PC-3 (cell line): ENCODE measurements at regions not wholly inside any gene's neighbourhood (a gene's known extent, or its start where the extent isn't known, plus 50 kb on each side); places are given as distances from the start of the nearest gene placed in this dataset.

Source experiments
- EZH2 ChIP-seq: fragments of 300-600 bp; sonication (generic); IDR thresholded peaks from one replicate; pipeline ENCODE4 v1.6.1; 2017; ENCODE audit warnings: antibody characterized with exemption, mild to moderate bottlenecking, low read length; ENCODE audit not compliant: unreplicated experiment
- TF ChIP-seq, protein P1 (sequence below): fragments of 300-600 bp; sonication (generic); conservative IDR thresholded peaks from 2 replicates; pipeline ENCODE4 v1.5.1; 2017; ENCODE audit warnings: antibody characterized with exemption, low read depth, mild to moderate bottlenecking, low read length

DNA sequence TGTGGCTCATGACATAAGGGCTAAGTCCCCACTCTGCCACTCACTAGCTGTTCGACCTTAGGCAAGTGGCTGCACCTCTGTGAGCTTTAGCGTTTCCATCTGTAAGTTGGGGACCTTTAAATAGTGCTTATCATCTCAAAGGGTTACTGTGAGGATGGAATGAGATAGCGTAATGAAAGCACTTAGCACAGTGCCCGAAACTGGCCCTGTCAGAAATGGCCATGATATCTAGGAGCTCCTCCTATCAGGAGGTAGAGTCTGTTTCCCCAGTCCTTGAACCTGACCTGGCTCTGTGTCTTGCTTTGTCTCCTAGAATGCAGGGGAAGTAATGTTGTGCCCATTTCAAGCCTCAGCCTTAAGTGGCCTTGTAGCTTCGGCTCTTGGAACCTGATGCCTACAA lies 211.0 kb downstream of the RBM19 start:
- TF ChIP-seq, protein P1, sequence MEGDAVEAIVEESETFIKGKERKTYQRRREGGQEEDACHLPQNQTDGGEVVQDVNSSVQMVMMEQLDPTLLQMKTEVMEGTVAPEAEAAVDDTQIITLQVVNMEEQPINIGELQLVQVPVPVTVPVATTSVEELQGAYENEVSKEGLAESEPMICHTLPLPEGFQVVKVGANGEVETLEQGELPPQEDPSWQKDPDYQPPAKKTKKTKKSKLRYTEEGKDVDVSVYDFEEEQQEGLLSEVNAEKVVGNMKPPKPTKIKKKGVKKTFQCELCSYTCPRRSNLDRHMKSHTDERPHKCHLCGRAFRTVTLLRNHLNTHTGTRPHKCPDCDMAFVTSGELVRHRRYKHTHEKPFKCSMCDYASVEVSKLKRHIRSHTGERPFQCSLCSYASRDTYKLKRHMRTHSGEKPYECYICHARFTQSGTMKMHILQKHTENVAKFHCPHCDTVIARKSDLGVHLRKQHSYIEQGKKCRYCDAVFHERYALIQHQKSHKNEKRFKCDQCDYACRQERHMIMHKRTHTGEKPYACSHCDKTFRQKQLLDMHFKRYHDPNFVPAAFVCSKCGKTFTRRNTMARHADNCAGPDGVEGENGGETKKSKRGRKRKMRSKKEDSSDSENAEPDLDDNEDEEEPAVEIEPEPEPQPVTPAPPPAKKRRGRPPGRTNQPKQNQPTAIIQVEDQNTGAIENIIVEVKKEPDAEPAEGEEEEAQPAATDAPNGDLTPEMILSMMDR = no peak
- no peak for TF ChIP-seq EZH2
